NCI-H2196 (cell line): ENCODE measurements at regions not wholly inside any gene's neighbourhood (a gene's known extent, or its start where the extent isn't known, plus 50 kb on each side); places are given as distances from the start of the nearest gene placed in this dataset.
"Not testable (repeated sequence)": the region's sequence is repeated elsewhere in the genome, so short reads cannot be mapped to it uniquely, and the experiment has no call there.

ENCODE experiments used
- DNase-seq: peaks from one replicate; lab custom pipeline; 2025; ENCODE audit not compliant: unreplicated experiment; lab: John Stamatoyannopoulos, UW

GRCh38 chr4:30869387-30869786 lies 149.2 kb downstream of the PCDH7 start:
- DNase-seq: not testable (repeated sequence)

- DNase-seq: no peak
Observed at GRCh38 chr4:30870513-30870912, 150.3 kb downstream of the PCDH7 start.

- DNase-seq: no peak
Observed at GRCh38 chr4:30875658-30876269, 155.6 kb downstream of the PCDH7 start.

- DNase-seq: no peak
Observed at GRCh38 chr4:30879855-30880598, 159.9 kb downstream of the PCDH7 start.

GRCh38 chr4:30881985-30882384 lies 161.8 kb downstream of the PCDH7 start:
- no peak for DNase-seq

GRCh38 chr4:30882443-30882842 lies 162.3 kb downstream of the PCDH7 start:
- no peak for DNase-seq

GRCh38 chr4:30882995-30883675 lies 163.0 kb downstream of the PCDH7 start:
- no peak for DNase-seq

GRCh38 chr4:30901461-30902451 lies 181.6 kb downstream of the PCDH7 start:
- DNase-seq: no peak

- no peak for DNase-seq
Observed at GRCh38 chr4:30903502-30904214, 183.5 kb downstream of the PCDH7 start.

- no peak for DNase-seq
Observed at GRCh38 chr4:30904215-30904555, 184.0 kb downstream of the PCDH7 start.

- DNase-seq: no peak
Observed at GRCh38 chr4:30904588-30904987, 184.4 kb downstream of the PCDH7 start.

GRCh38 chr4:30912098-30912714 lies 192.0 kb downstream of the PCDH7 start:
- no peak for DNase-seq

GRCh38 chr4:30916337-30917274 lies 196.4 kb downstream of the PCDH7 start:
- no peak for DNase-seq

- no peak for DNase-seq
Observed at GRCh38 chr4:30917946-30918345, 197.8 kb downstream of the PCDH7 start.

GRCh38 chr4:30919458-30919857 lies 199.3 kb downstream of the PCDH7 start:
- DNase-seq: no peak

GRCh38 chr4:30920043-30920442 lies 199.9 kb downstream of the PCDH7 start:
- DNase-seq: no peak

- DNase-seq: no peak
Observed at GRCh38 chr4:30922625-30923024, 202.5 kb downstream of the PCDH7 start.

GRCh38 chr4:30924495-30924894 lies 204.3 kb downstream of the PCDH7 start:
- DNase-seq: no peak

- no peak for DNase-seq
Observed at GRCh38 chr4:30929649-30930048, 209.5 kb downstream of the PCDH7 start.
